ENCODE measurements at regions not wholly inside any gene's neighbourhood (a gene's known extent, or its start where the extent isn't known, plus 50 kb on each side); places are given as distances from the start of the nearest gene placed in this dataset.

- no peak for TF ChIP-seq EZH2 (IDR thresholded peaks at IDR 0.05; ENCODE audit: insufficient read depth, poor library complexity, severe bottlenecking)
- TF ChIP-seq EZH2phosphoT487 (IDR thresholded peaks at IDR 0.05; ENCODE audit: insufficient read depth, low read depth) = no peak
Measured at GRCh38 chr11:26025676-26026075, 306.3 kb upstream of the ANO3 start.

All from GM23248 (cell line).